ENCODE measurements at regions not wholly inside any gene's neighbourhood (a gene's known extent, or its start where the extent isn't known, plus 50 kb on each side); places are given as distances from the start of the nearest gene placed in this dataset.

DNA sequence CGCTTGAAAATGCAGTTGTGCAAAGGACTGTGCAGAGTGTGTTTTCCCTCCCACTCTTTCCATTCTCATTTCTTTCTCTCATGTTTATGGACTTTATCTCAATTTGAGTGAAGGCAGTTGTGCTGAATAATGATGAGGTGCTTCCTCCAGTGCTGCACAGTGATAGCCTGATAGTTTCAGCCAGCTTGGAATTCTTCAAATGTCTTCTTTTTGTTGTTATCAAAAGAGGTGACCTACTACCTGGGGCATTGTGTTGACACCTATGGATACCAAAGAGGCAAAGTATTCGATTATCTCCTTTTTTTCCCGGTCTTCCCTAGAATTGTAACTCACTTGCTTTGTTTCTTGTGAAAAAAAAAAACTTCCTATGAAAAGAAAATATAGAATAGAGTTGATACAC is 132.6 kb upstream of the ESRRG start:
- TF ChIP-seq CTCF (IDR thresholded peaks at IDR 0.05 in 4 of 5, conservative IDR thresholded peaks at IDR 0.05 in 1 of 5) (no peak), POLR2A (IDR thresholded peaks at IDR 0.05) (no peak)
